IMR-90 (cell line): ENCODE measurements at regions not wholly inside any gene's neighbourhood (a gene's known extent, or its start where the extent isn't known, plus 50 kb on each side); places are given as distances from the start of the nearest gene placed in this dataset.

Source experiments
- ATAC-seq: fragments of 200-7000 bp; cut with Tn5 transposase; 2 replicates; pipeline ENCODE4 v1.9.1; 2020; ENCODE audit warnings: low read depth, mild to moderate bottlenecking, moderate library complexity
- BruUV-seq: library from RNA; stranded (reverse); fragments of 400-500 nt; replicated peaks from 2 replicates; lab custom pipeline; 2021; lab: Mats Ljungman, UMichigan
- CTCF ChIA-PET: fragments of 300-600 bp; formaldehyde crosslinking; extraction: SDS; loops from one replicate; lab custom pipeline; 2021; ENCODE audit warnings: antibody characterized with exemption; lab: Yijun Ruan, JAX
- POLR2A ChIA-PET: fragments of 300-600 bp; sonication (Branson Sonifier 250); formaldehyde crosslinking; loops from one replicate; lab custom pipeline; 2022; ENCODE audit warnings: antibody characterized with exemption; ENCODE audit not compliant: unreplicated experiment; lab: Charles Lee
- DNase-seq: peaks from one replicate; pipeline ENCODE4 v3.0.0; 2013
- H2AFZ ChIP-seq: replicated peaks from 2 replicates; pipeline ENCODE3; 2013; ENCODE audit warnings: low read length, mild to moderate bottlenecking; ENCODE audit not compliant: poor library complexity
- H2AK5ac ChIP-seq: 2 replicates; pipeline ENCODE4 v1.6.1; 2013; ENCODE audit warnings: low read depth, low read length, inconsistent platforms
- H2AK9ac ChIP-seq: replicated peaks from 2 replicates; pipeline ENCODE3; 2013; ENCODE audit warnings: mild to moderate bottlenecking, low read depth, low read length, moderate library complexity; ENCODE audit not compliant: poor library complexity
- H2BK120ac ChIP-seq: 2 replicates; pipeline ENCODE4 v1.6.1; 2013; ENCODE audit warnings: low read depth, low read length, inconsistent platforms
- H2BK15ac ChIP-seq: 3 replicates; pipeline ENCODE4 v1.6.1; 2013; ENCODE audit warnings: low read depth, low read length, inconsistent platforms
- H2BK20ac ChIP-seq: 2 replicates; pipeline ENCODE4 v1.6.1; 2013; ENCODE audit warnings: low read depth, mild to moderate bottlenecking, inconsistent platforms, low read length, moderate library complexity
- H2BK5ac ChIP-seq: 2 replicates; pipeline ENCODE4 v1.6.1; 2013; ENCODE audit warnings: mild to moderate bottlenecking, low read depth, low read length, inconsistent platforms; ENCODE audit not compliant: poor library complexity, severe bottlenecking
- H3K14ac ChIP-seq: replicated peaks from 2 replicates; pipeline ENCODE4 v1.6.1; 2013; ENCODE audit warnings: low read depth, low read length, inconsistent platforms
- H3K18ac ChIP-seq: 2 replicates; pipeline ENCODE4 v1.6.1; 2013; ENCODE audit warnings: low read depth, low read length, control low read depth
- H3K23ac ChIP-seq: 2 replicates; pipeline ENCODE4 v1.6.1; 2013; ENCODE audit warnings: low read depth, low read length, inconsistent platforms
- H3K27ac ChIP-seq: 2 replicates; pipeline ENCODE4 v1.5.1; 2013; ENCODE audit warnings: mild to moderate bottlenecking, control low read depth, low read length; ENCODE audit not compliant: insufficient read depth
- H3K27me3 ChIP-seq: 2 replicates; pipeline ENCODE4 v1.6.1; 2013; ENCODE audit warnings: low read length; ENCODE audit not compliant: control insufficient read depth, insufficient read depth
- H3K36me3 ChIP-seq: 2 replicates; pipeline ENCODE4 v1.6.1; 2013; ENCODE audit warnings: low read length, mixed read lengths; ENCODE audit not compliant: control insufficient read depth, insufficient read depth
- H3K4ac ChIP-seq: 2 replicates; pipeline ENCODE4 v1.6.1; 2013; ENCODE audit warnings: low read depth, low read length, inconsistent platforms
- H3K4me1 ChIP-seq: 2 replicates; pipeline ENCODE4 v1.6.1; 2013; ENCODE audit warnings: low read length, mixed read lengths; ENCODE audit not compliant: control insufficient read depth, insufficient read depth
- H3K4me2 ChIP-seq: 2 replicates; pipeline ENCODE4 v1.6.1; 2013; ENCODE audit warnings: low read depth, mild to moderate bottlenecking, control low read depth, low read length, moderate library complexity
- H3K4me3 ChIP-seq: 2 replicates; pipeline ENCODE4 v1.5.1; 2013; ENCODE audit warnings: low read depth, mild to moderate bottlenecking, control low read depth, low read length, moderate library complexity; ENCODE audit not compliant: insufficient read depth
- H3K56ac ChIP-seq: 2 replicates; pipeline ENCODE4 v1.6.1; 2013; ENCODE audit warnings: low read length, inconsistent platforms; ENCODE audit not compliant: insufficient read depth; ENCODE audit errors: extremely low read depth
- H3K79me1 ChIP-seq, 2 experiments: 2 replicates each; pipeline ENCODE4 v1.6.1; 2013; ENCODE audit warnings: low read length in 2 of 2, inconsistent platforms in 1 of 2, low read depth in 1 of 2
- H3K9ac ChIP-seq: 2 replicates; pipeline ENCODE4 v1.6.1; 2013; ENCODE audit warnings: low read depth, low read length, control low read depth
- H3K9me1 ChIP-seq: 2 replicates; pipeline ENCODE4 v1.6.1; 2013; ENCODE audit warnings: low read length, inconsistent platforms; ENCODE audit not compliant: insufficient read depth
- H3K9me3 ChIP-seq: 2 replicates; pipeline ENCODE4 v1.6.1; 2013; ENCODE audit warnings: low read length; ENCODE audit not compliant: control insufficient read depth, insufficient read depth
- H4K20me1 ChIP-seq: 2 replicates; pipeline ENCODE4 v1.6.1; 2013; ENCODE audit warnings: low read length, inconsistent platforms; ENCODE audit not compliant: insufficient read depth
- H4K5ac ChIP-seq: 2 replicates; pipeline ENCODE4 v1.6.1; 2013; ENCODE audit warnings: mild to moderate bottlenecking, low read depth, low read length, control low read depth
- H4K8ac ChIP-seq, 2 experiments: 2 replicates each; pipeline ENCODE4 v1.6.1; 2013; ENCODE audit warnings: low read depth in 2 of 2, low read length in 2 of 2, control low read depth in 1 of 2, inconsistent platforms in 1 of 2
- H4K91ac ChIP-seq: 2 replicates; pipeline ENCODE4 v1.6.1; 2013; ENCODE audit warnings: low read depth, low read length, inconsistent platforms; ENCODE audit not compliant: insufficient read depth
- BHLHE40 ChIP-seq: fragments of 150-350 bp; IDR thresholded peaks from 2 replicates; pipeline ENCODE4 v1.6.1; 2016; ENCODE audit warnings: mild to moderate bottlenecking, low read depth, low read length
- CEBPB ChIP-seq: IDR thresholded peaks from 2 replicates; pipeline ENCODE4 v1.6.1; 2012; ENCODE audit warnings: low read depth, low read length, improper control_type of control experiment
- CHD1 ChIP-seq: IDR thresholded peaks from 2 replicates; pipeline ENCODE4 v1.6.1; 2012; ENCODE audit warnings: low read depth, low read length, improper control_type of control experiment
- MAFK ChIP-seq: IDR thresholded peaks from 2 replicates; pipeline ENCODE4 v1.6.1; 2012; ENCODE audit warnings: low read depth, low read length, improper control_type of control experiment
- MXI1 ChIP-seq: IDR thresholded peaks from 2 replicates; pipeline ENCODE4 v1.6.1; 2012; ENCODE audit warnings: low read depth, mild to moderate bottlenecking, low read length, moderate library complexity, borderline replicate concordance
- NFE2L2 ChIP-seq: fragments of 150-350 bp; IDR thresholded peaks from 2 replicates; pipeline ENCODE4 v1.6.1; 2016; ENCODE audit warnings: low read depth, mild to moderate bottlenecking, low read length
- POLR2A ChIP-seq: IDR thresholded peaks from 2 replicates; pipeline ENCODE4 v1.6.1; 2012; ENCODE audit warnings: mild to moderate bottlenecking, low read depth, low read length
- RAD21 ChIP-seq: IDR thresholded peaks from 2 replicates; pipeline ENCODE4 v1.6.1; 2012; ENCODE audit warnings: low read length, improper control_type of control experiment
- RCOR1 ChIP-seq: IDR thresholded peaks from 2 replicates; pipeline ENCODE4 v1.6.1; 2012; ENCODE audit warnings: mild to moderate bottlenecking, low read length, improper control_type of control experiment; ENCODE audit not compliant: insufficient replicate concordance
- RFX5 ChIP-seq: IDR thresholded peaks from 2 replicates; pipeline ENCODE4 v1.8.0; 2012; ENCODE audit warnings: low read depth, mild to moderate bottlenecking, low read length, moderate library complexity
- SMC3 ChIP-seq: fragments of 150-350 bp; IDR thresholded peaks from 2 replicates; pipeline ENCODE4 v1.6.1; 2016; ENCODE audit warnings: low read depth, mild to moderate bottlenecking, antibody characterized with exemption, low read length, moderate library complexity
- WGBS, 2 experiments: methylation state at CpG; one replicate each; pipeline versions ENCODE4 v1.1.5 to v1.1.7; 2013; ENCODE audit warnings: missing lambda C conversion rate in 2 of 2; ENCODE audit not compliant: insufficient read length in 1 of 2; ENCODE audit errors: extremely low coverage in 2 of 2; 5-methylcytosine and 5-hydroxymethylcytosine counted together
- dilution Hi-C: fragments of 300-500 bp; cut with HindIII; formaldehyde crosslinking; loops from one replicate; pipeline ENCODE4 v1.14.3; 2018; ENCODE audit warnings: low sequenced_read_pairs; ENCODE audit not compliant: unreplicated experiment
- in situ Hi-C: fragments of 300-500 bp; cut with MboI; formaldehyde crosslinking; loops from 3 replicates; pipeline ENCODE4 v1.14.3; 2019; ENCODE audit warnings: low sequenced_read_pairs, inconsistent platforms, mixed read lengths
- intact Hi-C: fragments of 100-400 bp; cut with micrococcal nuclease; formaldehyde crosslinking; loops from 2 replicates; pipeline ENCODE4 v1.10.0; 2022
- TF ChIP-seq, protein P1 (sequence below): conservative IDR thresholded peaks from 2 replicates; pipeline ENCODE4 v1.5.1; 2012; ENCODE audit warnings: mild to moderate bottlenecking, low read depth, low read length, improper control_type of control experiment
- TF ChIP-seq, protein P2 (sequence below): fragments of 150-350 bp; IDR thresholded peaks from 2 replicates; pipeline ENCODE4 v1.6.1; 2017; ENCODE audit warnings: mild to moderate bottlenecking, antibody characterized with exemption, low read length, low read depth

DNA sequence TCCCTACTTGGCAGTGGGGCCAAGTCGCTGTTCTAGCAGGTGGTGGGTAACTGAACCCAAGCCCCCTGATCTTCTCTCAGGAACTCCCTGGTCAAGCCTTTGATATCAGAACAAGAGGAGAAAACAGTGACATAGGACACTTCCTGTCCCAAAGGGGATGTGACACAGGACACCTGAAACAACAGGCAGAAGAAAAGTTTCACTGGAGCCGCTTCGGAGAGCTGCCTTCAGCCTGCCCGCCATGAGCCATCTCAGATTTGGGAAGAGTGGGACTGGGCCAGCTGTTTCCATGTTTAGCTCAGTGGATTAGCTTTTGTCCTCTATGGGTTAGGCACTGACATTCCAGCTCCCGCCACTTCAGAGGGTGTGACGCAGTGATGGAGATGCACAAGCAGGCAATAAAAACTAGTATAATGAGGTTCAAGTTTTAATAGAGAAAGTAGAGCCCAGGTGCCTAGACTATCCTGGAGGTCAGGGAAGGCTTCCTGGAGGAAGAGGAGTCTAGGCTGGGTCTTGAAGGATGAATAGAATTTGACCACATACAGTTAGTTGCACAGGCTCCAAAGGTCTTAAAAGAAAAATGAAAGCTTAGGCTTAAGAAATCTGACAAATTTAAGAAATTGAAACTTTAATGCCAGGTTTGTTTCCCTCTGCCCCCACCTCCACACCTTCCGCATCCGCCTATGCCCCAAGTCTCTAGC lies 104.1 kb upstream of the SPRY4 start:
- TF ChIP-seq, protein P1, sequence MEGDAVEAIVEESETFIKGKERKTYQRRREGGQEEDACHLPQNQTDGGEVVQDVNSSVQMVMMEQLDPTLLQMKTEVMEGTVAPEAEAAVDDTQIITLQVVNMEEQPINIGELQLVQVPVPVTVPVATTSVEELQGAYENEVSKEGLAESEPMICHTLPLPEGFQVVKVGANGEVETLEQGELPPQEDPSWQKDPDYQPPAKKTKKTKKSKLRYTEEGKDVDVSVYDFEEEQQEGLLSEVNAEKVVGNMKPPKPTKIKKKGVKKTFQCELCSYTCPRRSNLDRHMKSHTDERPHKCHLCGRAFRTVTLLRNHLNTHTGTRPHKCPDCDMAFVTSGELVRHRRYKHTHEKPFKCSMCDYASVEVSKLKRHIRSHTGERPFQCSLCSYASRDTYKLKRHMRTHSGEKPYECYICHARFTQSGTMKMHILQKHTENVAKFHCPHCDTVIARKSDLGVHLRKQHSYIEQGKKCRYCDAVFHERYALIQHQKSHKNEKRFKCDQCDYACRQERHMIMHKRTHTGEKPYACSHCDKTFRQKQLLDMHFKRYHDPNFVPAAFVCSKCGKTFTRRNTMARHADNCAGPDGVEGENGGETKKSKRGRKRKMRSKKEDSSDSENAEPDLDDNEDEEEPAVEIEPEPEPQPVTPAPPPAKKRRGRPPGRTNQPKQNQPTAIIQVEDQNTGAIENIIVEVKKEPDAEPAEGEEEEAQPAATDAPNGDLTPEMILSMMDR = no peak
- TF ChIP-seq RFX5 (no peak), POLR2A (no peak), CHD1 (no peak), SMC3 (no peak), CEBPB (no peak), MAFK (no peak), BHLHE40 (no peak), RCOR1 (no peak), MXI1 (no peak), RAD21 (no peak), NFE2L2 (no peak)
- TF ChIP-seq, protein P2, sequence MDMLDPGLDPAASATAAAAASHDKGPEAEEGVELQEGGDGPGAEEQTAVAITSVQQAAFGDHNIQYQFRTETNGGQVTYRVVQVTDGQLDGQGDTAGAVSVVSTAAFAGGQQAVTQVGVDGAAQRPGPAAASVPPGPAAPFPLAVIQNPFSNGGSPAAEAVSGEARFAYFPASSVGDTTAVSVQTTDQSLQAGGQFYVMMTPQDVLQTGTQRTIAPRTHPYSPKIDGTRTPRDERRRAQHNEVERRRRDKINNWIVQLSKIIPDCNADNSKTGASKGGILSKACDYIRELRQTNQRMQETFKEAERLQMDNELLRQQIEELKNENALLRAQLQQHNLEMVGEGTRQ = no peak
- H3K27me3 ChIP-seq = no peaks in the 10 kb centered on the region

More for the DNA sequence above, 104.1 kb upstream of the SPRY4 start:
- Histone ChIP-seq H3K27ac (no peak overlapping the region), H2BK120ac (no peak overlapping the region), H4K8ac (no peak overlapping the region), H3K9me3 (no peaks in the 10 kb centered on the region), H3K9me1 (peaks cover 13% of the 10 kb centered on the region), H3K4me2 (no peak overlapping the region), H2AFZ (no peak overlapping the region), H4K20me1 (no peaks in the 10 kb centered on the region), H2BK5ac (no peak overlapping the region), H2AK9ac (no peak overlapping the region), H3K79me1 (0 out of 4 replicates have a peak, but pooled peaks cover 0 to 8% of the 10 kb centered on the region in 2 experiments), H3K4me3 (no peak overlapping the region), H3K36me3 (no peaks in the 10 kb centered on the region), H2BK20ac (no peak overlapping the region), H3K4me1 (peaks cover 11% of the 10 kb centered on the region), H4K5ac (no peak overlapping the region), H3K9ac (no peak overlapping the region), H3K18ac (no peak overlapping the region), H2AK5ac (no peak overlapping the region), H3K14ac (no peak overlapping the region), H4K91ac (no peak overlapping the region), H3K4ac (no peak overlapping the region), H2BK15ac (no peak overlapping the region), H3K23ac (no peak overlapping the region), H3K56ac (no peak overlapping the region)
- dilution Hi-C loops (no loop called here), in situ Hi-C loops (no loop called here), intact Hi-C loops (no loop called here)
- DNase-seq (no peak), ATAC-seq (no peak)
- no TSS peak for BruUV-seq
- ChIA-PET CTCF (no interaction called here), POLR2A (no interaction called here)
- 93% methylated on average over 2 of the region's 8 CpGs; no CpG with 5 or more reads in 1 of the 2 experiments for WGBS, 2 experiments
